NCI-H146 treated with DMSO at 0.1 percent for 48 hours (cell line): ENCODE measurements at regions not wholly inside any gene's neighbourhood (a gene's known extent, or its start where the extent isn't known, plus 50 kb on each side); places are given as distances from the start of the nearest gene placed in this dataset.
"Not testable (repeated sequence)": the region's sequence is repeated elsewhere in the genome, so short reads cannot be mapped to it uniquely, and the experiment has no call there.

Source experiments
- DNase-seq: peaks from one replicate; lab custom pipeline; 2025; ENCODE audit not compliant: unreplicated experiment; lab: John Stamatoyannopoulos, UW

DNA sequence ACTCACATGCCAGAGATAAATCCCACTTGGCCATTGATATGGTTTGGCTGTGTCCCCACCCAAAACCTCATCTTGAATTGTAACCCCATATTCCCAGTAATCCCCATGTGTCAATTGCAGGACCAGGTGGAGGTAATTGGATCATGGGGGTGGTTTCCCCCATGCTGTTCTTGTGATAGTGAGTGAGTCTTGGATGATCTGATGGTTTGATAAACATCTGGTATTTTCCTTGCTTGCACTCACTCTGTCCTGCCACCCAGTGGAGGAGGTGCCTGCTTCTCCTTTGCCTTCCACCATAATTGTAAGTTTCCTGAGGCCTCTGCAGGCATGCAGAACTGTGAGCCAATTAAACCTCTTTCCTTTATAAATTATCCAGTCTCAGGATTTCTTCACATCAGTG, 50.4 kb upstream of the B3GAT2 start:
- DNase-seq, result not testable (repeated sequence)

- no peak for DNase-seq
Measured at GRCh38 chr6:71011871-71012371, 55.1 kb upstream of the B3GAT2 start.

DNA sequence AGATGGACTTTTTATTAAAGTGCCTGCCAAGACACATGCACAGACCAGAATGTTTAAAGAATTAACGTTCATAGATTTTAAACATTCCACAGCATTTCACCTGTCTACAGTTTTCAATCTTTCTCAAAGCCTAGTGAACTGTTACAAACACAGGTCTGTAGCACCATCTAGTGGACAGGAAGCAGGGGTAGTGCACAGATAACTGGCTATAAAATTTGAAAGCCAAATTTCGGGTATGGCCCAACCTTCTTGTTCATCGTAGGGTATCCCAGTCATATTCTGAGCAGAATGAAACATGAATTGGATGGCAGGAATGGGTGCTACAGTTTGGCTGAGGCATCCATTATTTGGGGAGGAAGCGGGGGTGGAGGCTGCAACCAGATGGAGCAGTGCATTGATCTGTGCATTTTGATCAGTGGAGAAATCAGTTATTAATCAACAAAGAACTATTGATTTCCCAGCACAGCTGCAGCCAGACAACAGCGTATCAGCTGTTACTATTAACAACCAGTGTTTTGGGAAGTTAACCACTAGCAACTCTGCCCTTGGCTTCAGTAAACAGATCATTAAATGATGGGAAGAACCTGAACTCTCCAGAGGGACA, 56.1 kb upstream of the B3GAT2 start:
- DNase-seq, result peak; percentile 53

DNA sequence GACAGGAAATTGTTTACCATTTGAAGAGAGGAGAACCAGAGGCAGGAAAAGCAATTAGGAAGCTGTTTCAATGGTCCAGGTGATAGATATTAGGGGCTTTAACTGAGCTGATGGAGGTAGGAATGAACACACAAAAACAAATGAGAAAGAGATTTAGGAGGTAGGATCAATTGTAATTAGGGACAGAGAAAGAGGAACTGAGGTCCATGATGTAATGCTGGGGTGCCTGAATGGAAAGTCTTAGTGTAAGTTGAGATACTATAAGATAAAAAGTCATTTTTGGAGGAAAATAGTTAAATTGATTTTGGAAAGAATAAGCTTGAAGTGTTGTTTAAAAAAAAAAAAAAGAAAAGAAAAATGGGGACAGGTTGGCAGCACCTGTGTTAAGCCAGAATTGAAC, 58.5 kb upstream of the B3GAT2 start:
- no peak for DNase-seq

GRCh38 chr6:71028236-71028876, 71.5 kb upstream of the B3GAT2 start:
- DNase-seq, result no peak

DNA sequence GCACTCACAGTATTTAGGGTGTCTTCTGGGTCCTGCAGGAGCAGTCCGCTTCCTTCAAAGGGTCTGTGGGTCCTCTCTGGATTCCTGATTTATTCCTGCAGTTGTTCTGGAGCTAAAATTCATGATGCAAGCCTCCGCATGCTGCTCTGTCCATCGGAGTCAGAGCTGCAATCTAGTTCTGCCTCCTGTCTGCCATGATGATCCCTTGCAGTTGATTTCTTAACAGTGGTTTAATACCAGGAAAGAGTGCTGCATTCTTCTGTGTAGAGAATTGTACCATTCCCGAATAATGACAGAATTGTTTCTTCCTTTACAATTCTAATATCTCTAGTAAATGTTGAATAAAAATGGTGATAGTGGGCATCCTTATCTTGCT, 72.0 kb upstream of the B3GAT2 start:
- DNase-seq, result no peak

- no peak for DNase-seq
Measured at GRCh38 chr6:71029555-71029954, 72.7 kb upstream of the B3GAT2 start.

DNA sequence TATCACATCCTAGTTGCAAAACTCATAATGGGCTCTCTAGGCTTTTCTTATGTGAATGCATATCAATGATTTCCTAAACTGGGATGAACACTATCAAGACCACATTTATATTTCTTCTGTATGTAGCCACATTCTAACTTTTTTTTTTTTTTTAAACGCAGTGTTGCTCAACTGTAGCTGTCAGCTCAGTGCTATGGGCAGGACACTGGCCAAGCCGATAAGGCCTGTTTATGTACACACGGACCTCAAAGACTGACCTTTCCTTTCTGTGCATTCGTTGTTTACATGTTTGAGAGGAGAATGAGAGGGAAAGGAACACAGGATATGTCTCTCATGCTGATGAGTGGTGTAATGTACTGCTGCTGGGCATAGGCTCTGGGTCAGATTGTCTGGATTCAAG, 75.1 kb upstream of the B3GAT2 start:
- DNase-seq, result no peak

- no peak for DNase-seq
Measured at GRCh38 chr6:71033171-71033570, 76.3 kb upstream of the B3GAT2 start.

- no peak for DNase-seq
Measured at GRCh38 chr6:71033890-71034289, 77.0 kb upstream of the B3GAT2 start.

- no peak for DNase-seq
Measured at GRCh38 chr6:71034563-71035345, 77.9 kb upstream of the B3GAT2 start.

GRCh38 chr6:71035871-71036270, 79.0 kb upstream of the B3GAT2 start:
- DNase-seq, result no peak

DNA sequence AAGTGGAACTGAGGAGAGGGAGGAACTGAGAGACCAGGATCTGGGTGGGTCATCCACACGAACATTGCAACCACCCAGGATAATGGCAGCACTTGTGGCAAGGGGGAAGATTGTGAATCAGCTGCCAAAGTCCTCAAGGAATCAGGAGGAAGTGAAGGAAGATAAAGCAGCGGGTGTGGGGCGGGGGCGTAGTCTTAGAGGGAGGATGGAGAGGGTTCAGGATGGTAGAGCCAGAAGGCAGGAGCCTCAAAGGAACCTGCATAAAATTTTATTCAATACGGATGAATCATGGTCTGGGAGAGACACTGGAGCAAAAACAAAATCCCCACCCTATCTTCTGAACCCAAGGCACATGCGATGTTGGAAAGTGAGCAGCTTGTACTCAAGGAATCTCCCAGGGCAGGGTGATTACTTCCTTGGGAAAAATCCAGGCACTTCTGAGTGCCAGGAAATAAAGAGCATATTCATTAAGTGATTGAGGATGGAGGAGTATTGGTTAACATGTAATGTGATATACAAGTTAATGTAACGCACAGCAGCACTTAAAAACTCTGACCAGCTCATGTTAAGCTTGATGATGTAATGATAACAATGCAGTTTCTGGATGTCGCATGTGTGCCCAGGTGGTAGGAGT, 82.0 kb upstream of the B3GAT2 start:
- no peak for DNase-seq

DNA sequence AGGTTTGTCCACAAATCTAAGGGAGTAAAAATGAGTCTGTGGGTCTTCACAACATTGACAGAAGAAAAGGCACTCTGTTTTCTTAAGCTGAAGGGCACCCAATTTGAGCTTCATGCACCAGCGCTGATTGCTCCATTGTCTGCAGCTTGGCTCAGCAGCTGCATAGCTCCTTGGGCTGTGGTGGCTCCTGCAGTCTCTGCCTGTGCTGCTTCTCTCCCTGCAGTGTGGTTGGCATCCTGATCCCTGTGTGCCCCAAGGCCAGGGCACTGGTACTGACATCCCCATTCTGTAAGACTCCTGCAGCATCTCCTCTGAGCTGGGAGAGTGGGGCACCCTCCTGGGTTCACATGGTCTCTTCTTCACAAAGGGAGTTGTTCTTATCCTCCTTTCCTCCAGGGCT, 83.2 kb upstream of the B3GAT2 start:
- DNase-seq, result no peak

DNA sequence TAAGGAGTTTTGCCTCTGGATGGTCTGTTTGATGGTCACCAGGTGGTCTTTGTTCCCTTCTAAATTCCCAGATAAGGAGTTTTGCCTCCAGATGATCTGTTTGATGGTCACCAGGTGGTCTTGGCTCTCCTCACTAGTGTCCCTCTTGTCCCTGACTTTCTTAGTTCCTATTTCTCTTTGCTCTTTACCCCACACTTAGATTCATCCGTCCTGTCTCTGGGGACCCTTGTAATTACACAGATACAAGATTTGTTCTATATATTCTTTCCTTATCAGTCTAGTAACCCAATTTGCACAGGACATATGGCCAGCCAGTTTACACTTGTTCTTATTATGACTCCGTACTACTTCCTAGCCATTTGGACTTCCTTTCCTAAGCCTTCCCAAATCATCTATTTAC, 84.0 kb upstream of the B3GAT2 start:
- no peak for DNase-seq

- no peak for DNase-seq
Measured at GRCh38 chr6:71043902-71044301, 87.0 kb upstream of the B3GAT2 start.

DNA sequence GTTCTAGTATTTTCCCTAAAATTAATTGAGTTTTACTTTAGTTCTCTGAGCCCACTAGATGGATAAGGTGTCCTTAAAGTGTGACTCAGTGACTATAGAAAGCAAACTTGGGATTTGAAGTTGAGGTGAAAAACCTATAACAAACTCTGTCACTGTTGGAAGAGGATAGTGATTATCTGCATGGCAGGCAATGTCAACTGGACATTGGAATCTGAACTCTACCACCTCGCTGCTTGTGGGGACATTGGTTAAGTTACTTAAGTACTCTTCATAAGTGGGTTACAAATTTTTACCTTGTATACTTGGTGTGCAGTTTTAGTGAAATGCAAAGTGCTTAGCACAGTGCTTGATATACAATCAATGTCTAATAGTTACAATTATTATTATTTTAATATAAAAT, 87.9 kb upstream of the B3GAT2 start:
- DNase-seq, result no peak

DNA sequence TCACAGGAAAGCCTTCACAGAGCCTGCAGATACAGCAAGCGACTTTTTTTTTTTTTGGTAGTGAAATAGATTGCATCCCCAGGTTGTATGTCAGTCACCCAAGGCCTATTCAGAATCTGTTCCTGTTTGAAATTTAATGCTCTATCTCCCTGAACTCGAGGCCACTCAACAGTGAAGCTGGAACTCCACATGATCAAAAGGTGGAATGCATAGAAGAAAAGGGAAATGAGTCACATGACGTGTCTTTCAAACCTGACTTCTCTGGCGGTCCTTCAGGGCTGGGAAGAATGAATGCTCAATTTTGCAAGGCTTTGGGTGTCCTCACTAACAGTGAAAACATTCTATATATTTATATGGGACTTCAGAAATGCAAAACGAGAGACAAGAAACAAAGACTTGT, 88.4 kb upstream of the B3GAT2 start:
- no peak for DNase-seq

- no peak for DNase-seq
Measured at GRCh38 chr6:71047417-71047816, 90.6 kb upstream of the B3GAT2 start.

DNA sequence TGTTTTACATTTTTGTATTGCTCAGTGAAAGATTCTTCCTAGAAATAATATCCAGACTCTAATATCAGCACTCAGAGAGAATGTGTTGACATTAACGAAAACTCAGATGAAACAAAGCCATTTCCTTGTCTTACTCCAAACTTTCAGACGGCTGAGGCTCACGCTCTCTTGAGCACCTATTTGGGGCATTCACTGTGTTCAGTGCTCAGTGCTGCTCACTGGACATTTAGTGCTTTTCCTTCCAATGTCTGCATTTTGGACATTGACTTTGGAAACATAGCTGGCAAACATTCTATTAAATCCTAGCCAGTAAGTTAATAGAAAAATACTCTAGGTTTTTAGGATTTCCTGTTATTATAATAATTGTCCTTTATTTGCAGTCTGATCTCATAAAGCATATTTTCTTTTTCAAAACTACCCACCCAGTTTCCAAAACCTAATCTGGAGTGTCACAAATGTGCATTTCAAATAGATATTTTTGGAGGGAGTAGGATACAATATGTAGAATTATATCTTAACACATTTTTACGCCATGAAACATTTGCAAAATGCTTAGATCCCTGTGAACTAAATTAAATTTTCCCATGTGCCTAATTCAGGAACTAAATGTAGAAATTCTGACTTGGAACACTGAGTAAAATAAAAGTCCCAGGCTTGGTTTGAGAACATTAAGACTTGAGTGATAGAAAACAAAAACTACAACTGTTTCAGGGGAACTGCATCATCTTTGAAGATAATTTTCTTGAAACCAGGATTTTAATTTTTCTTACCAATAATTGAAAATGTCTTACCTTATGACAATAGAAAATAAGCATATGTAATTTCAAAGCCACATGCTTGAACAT, 91.7 kb upstream of the B3GAT2 start:
- no peak for DNase-seq

DNA sequence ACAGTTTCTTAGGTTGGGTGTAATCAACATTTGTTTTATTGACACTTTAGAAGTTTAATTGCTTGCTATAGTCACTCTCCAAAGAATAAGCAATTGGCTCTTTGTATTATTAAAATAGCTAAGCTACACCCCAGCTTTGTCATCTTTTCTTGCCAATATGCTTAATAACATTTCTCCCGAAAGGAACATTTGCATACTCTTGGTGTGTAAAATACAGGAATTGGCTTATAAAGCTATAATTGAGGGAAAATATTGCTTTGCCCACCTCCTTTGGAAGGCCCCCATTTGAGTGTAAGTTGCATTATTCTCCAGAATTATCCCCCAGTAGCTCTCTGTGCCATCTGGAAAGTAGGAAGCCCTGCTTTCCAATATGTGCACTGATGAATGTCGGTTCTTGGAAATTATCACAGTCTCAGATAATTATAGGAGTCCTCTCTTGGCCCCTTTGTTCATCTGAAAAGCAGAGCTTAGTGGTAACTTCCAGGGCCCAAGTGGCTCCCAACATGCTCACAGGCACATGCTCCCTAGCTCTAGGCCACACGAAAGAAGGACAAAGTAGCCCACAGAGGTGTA, 92.4 kb upstream of the B3GAT2 start:
- no peak for DNase-seq
